Karpas-422 (cell line): ENCODE measurements at regions not wholly inside any gene's neighbourhood (a gene's known extent, or its start where the extent isn't known, plus 50 kb on each side); places are given as distances from the start of the nearest gene placed in this dataset.

Source experiments
- DNase-seq: peaks from one replicate; pipeline ENCODE4 v3.0.0-alpha.2; 2015
- H2AFZ ChIP-seq: fragments of 200-600 bp; sonication (generic); 2 replicates; pipeline ENCODE4 v1.6.1; 2014; ENCODE audit warnings: antibody characterized with exemption, low read length, mixed read lengths
- H3K27ac ChIP-seq: fragments of 200-600 bp; sonication (generic); 2 replicates; pipeline ENCODE4 v1.5.1; 2014; ENCODE audit warnings: mild to moderate bottlenecking, low read length, moderate library complexity
- H3K27me3 ChIP-seq: fragments of 200-600 bp; sonication (generic); 2 replicates; pipeline ENCODE4 v1.6.1; 2014; ENCODE audit warnings: low read length, mixed read lengths
- H3K36me3 ChIP-seq: fragments of 200-600 bp; sonication (generic); 2 replicates; pipeline ENCODE4 v1.6.1; 2014; ENCODE audit warnings: low read length, mixed read lengths; ENCODE audit not compliant: insufficient read depth
- H3K4me1 ChIP-seq: fragments of 200-600 bp; sonication (generic); 2 replicates; pipeline ENCODE4 v1.6.1; 2014; ENCODE audit warnings: mild to moderate bottlenecking, low read length, mixed read lengths
- H3K4me2 ChIP-seq: fragments of 200-600 bp; sonication (generic); 2 replicates; pipeline ENCODE4 v1.6.1; 2014; ENCODE audit warnings: low read length, low read depth, mild to moderate bottlenecking; ENCODE audit not compliant: poor library complexity, severe bottlenecking
- H3K4me3 ChIP-seq: fragments of 200-600 bp; sonication (generic); 2 replicates; pipeline ENCODE4 v1.5.1; 2014; ENCODE audit warnings: mild to moderate bottlenecking, antibody characterized with exemption, low read length, mixed read lengths
- H3K79me2 ChIP-seq: fragments of 200-600 bp; sonication (generic); 2 replicates; pipeline ENCODE4 v1.6.1; 2014; ENCODE audit warnings: mild to moderate bottlenecking, low read length, mixed read lengths
- H3K9ac ChIP-seq: fragments of 200-600 bp; sonication (generic); 2 replicates; pipeline ENCODE4 v1.6.0; 2014; ENCODE audit warnings: low read length
- H3K9me2 ChIP-seq: fragments of 200-600 bp; sonication (generic), shearing (Covaris generic); replicated peaks from 2 replicates; pipeline ENCODE4 v1.6.0; 2014; ENCODE audit warnings: mild to moderate bottlenecking, low read length, moderate library complexity; ENCODE audit not compliant: insufficient read depth
- H3K9me3 ChIP-seq: fragments of 300-700, 200-600 bp; sonication (generic); 2 replicates; pipeline ENCODE4 v1.6.1; 2014; ENCODE audit warnings: low read length, mixed read lengths
- H4K20me1 ChIP-seq: fragments of 200-600 bp; sonication (generic); 2 replicates; pipeline ENCODE4 v1.6.1; 2014; ENCODE audit warnings: mild to moderate bottlenecking, antibody characterized with exemption, low read length, low read depth; ENCODE audit not compliant: insufficient read depth

DNA sequence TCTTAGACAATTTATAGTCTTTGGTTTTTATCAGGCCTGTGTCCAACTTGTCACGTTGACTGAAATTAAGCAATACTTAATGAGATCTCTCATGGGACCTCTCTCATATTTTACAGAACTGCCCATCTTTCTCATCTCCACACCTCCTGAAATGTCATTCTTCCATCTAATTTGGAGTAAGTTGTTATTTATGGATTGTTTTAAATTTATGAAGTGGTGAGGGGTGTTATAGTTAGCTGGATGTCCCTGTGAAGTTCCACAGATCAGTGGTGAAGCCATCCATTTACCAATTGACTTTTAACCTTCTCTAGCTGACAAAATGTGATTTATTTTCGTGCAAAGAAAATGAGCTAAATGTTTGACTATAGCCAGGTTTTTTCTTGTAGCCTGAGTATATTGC lies 824.9 kb downstream of the KCNJ2 start:
- Histone ChIP-seq H3K9ac (no peak overlapping the region), H2AFZ (no peak overlapping the region), H3K27ac (no peak overlapping the region), H3K79me2 (no peaks in the 10 kb centered on the region), H3K9me2 (0 out of 2 replicates have a peak, but pooled peaks cover 3% of the 10 kb centered on the region), H3K9me3 (no peaks in the 10 kb centered on the region; the same call in 1 of the 2 replicates), H3K36me3 (no peaks in the 10 kb centered on the region), H3K4me1 (no peaks in the 10 kb centered on the region), H3K4me2 (no peak overlapping the region), H4K20me1 (no peaks in the 10 kb centered on the region), H3K4me3 (no peak overlapping the region), H3K27me3 (no peaks in the 10 kb centered on the region)
- DNase-seq = no peak

DNA sequence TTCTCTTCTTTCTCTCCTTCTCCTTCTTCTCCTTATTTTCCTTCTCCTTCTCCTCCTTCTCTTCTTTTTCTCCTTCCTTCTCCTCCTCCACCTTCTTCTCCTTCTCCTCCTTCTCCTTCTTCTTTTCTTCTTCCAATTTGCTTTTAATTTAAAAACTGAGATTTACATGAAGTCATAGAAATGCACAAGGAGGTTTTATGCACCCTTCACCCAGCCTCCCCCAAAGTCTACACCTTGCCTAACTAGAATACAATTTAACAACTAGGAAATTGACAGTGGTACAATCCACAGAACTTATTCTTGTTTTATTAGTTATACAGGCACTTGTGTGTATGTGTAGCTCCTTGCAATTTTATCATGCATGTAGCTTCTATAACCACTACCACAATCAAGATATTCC lies 826.7 kb downstream of the KCNJ2 start:
- no peaks in the 10 kb centered on the region for H3K4me1 ChIP-seq
- H3K4me3 ChIP-seq = no peak overlapping the region
- no peak overlapping the region for H3K27ac ChIP-seq
- no peaks in the 10 kb centered on the region for H3K36me3 ChIP-seq
- H4K20me1 ChIP-seq = no peaks in the 10 kb centered on the region
- H2AFZ ChIP-seq = no peak overlapping the region
- H3K9me3 ChIP-seq = no peaks in the 10 kb centered on the region; the same call in 1 of the 2 replicates
- no peak for DNase-seq
- H3K79me2 ChIP-seq = no peaks in the 10 kb centered on the region
- H3K27me3 ChIP-seq = no peaks in the 10 kb centered on the region
- no peak overlapping the region for H3K9ac ChIP-seq
- H3K9me2 ChIP-seq = 0 out of 2 replicates have a peak, but pooled peaks cover 3% of the 10 kb centered on the region
- no peak overlapping the region for H3K4me2 ChIP-seq

DNA sequence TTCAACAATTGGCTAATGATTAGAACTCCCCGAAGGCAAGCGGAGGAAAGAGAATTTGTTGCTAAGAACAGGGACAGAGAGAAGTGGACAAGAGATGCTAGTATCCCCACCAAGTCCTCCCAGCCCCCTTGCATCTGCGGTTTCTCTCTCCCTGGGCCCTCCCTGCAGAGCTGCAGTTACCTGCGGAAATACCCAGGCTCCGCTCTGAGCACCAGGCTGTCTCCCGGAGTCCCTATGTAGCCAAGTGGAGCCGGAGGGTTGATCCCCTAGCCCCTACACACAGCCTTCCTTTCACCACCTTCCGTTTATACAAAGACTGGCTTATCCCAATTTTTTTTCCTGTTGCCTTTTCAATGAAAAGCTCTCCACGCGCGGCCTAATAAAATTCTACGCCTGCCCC lies 834.4 kb downstream of the KCNJ2 start:
- no peaks in the 10 kb centered on the region for H3K27me3 ChIP-seq
- DNase-seq = no peak
- H3K9me2 ChIP-seq = no peaks in the 10 kb centered on the region
- no peaks in the 10 kb centered on the region for H4K20me1 ChIP-seq
- H3K36me3 ChIP-seq = no peaks in the 10 kb centered on the region
- H3K4me3 ChIP-seq = no peak overlapping the region
- no peak overlapping the region for H3K4me2 ChIP-seq
- no peaks in the 10 kb centered on the region for H3K79me2 ChIP-seq
- H3K9me3 ChIP-seq = no peaks in the 10 kb centered on the region
- no peak overlapping the region for H3K27ac ChIP-seq
- no peak overlapping the region for H3K9ac ChIP-seq
- H3K4me1 ChIP-seq = no peaks in the 10 kb centered on the region
- H2AFZ ChIP-seq = no peak overlapping the region

DNA sequence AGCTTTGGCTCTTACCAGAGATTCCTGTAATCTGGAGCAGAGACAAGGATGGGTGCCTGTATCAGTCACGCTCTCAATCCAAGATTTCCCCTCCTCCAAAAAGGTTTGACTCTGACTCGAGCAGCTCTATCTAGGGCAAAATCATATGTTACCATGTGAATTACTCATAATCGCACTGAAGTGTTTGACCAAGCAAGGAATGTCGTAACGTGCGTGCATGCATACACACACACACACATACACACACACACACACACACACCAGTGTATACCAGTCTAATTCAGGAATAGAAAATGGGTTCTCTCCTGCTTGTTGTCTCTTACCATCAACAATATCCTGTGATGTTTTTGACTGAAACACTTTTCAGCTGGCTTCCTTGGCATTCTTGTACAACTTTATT lies 835.1 kb downstream of the KCNJ2 start:
- Histone ChIP-seq H4K20me1 (no peaks in the 10 kb centered on the region), H3K27ac (no peak overlapping the region), H2AFZ (no peak overlapping the region), H3K9ac (no peak overlapping the region), H3K9me2 (no peaks in the 10 kb centered on the region), H3K36me3 (no peaks in the 10 kb centered on the region), H3K9me3 (no peaks in the 10 kb centered on the region), H3K79me2 (no peaks in the 10 kb centered on the region), H3K4me2 (no peak overlapping the region), H3K4me1 (no peaks in the 10 kb centered on the region), H3K27me3 (no peaks in the 10 kb centered on the region), H3K4me3 (no peak overlapping the region)
- DNase-seq = no peak

DNA sequence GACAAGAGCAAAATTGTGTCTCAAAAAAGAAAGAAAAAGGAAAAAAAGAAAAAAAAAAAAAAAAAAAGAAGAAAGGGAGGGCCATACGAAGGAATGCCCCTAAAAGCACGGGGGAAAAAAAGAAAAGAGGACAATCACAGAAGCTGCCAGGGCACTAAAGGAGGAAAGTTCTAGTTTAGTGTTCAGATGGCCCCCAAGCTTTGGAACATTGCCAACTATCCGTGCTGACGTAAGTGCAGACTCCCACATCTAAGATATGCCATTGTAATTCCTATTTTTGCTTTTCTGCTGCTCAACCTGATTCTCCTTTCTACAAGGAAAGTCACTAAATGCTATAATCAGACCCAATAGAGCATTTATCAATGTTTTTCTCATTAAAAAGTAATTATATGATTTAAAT lies 842.1 kb downstream of the KCNJ2 start:
- no peak for DNase-seq
- Histone ChIP-seq H3K9me3 (no peaks in the 10 kb centered on the region), H3K9me2 (no peaks in the 10 kb centered on the region), H4K20me1 (no peaks in the 10 kb centered on the region), H3K79me2 (no peaks in the 10 kb centered on the region), H3K4me2 (no peak overlapping the region), H3K27me3 (no peaks in the 10 kb centered on the region), H3K27ac (no peak overlapping the region), H2AFZ (no peak overlapping the region), H3K4me3 (no peak overlapping the region), H3K4me1 (peaks cover 9% of the 10 kb centered on the region), H3K9ac (no peak overlapping the region), H3K36me3 (no peaks in the 10 kb centered on the region)

GRCh38 chr17:71019699-71020098 lies 850.4 kb downstream of the KCNJ2 start:
- DNase-seq = no peak
- Histone ChIP-seq H3K4me2 (no peak overlapping the region), H3K79me2 (no peaks in the 10 kb centered on the region), H3K27ac (no peak overlapping the region), H4K20me1 (no peaks in the 10 kb centered on the region), H3K27me3 (no peaks in the 10 kb centered on the region), H3K9ac (no peak overlapping the region), H2AFZ (no peak overlapping the region), H3K4me1 (peaks cover 8% of the 10 kb centered on the region), H3K9me2 (no peaks in the 10 kb centered on the region), H3K4me3 (no peak overlapping the region), H3K36me3 (no peaks in the 10 kb centered on the region), H3K9me3 (no peaks in the 10 kb centered on the region)

DNA sequence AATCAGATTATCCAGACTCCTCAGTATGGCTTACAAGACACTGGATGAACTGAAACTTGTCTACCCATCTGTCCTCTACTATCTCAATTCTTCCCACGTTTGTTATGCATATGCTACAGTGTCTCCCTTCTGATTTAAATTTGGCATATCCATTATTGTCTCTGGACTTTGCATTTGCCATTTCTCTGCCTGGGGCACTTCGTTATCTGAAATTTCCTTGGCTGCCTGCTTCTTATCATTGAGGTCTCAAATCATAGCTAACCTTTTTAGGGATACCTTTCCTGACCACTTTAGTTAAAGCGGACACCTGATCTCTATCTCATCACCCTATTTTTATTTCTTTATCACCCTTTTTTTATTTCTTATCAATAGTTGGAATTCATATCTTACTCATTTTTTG lies 853.4 kb downstream of the KCNJ2 start:
- H4K20me1 ChIP-seq = no peaks in the 10 kb centered on the region
- no peaks in the 10 kb centered on the region for H3K36me3 ChIP-seq
- DNase-seq = no peak
- H3K9me3 ChIP-seq = no peaks in the 10 kb centered on the region
- peaks cover 8% of the 10 kb centered on the region for H3K4me1 ChIP-seq
- H3K4me3 ChIP-seq = no peak overlapping the region
- H3K79me2 ChIP-seq = no peaks in the 10 kb centered on the region
- H3K27me3 ChIP-seq = no peaks in the 10 kb centered on the region
- H3K9ac ChIP-seq = no peak overlapping the region
- H3K4me2 ChIP-seq = no peak overlapping the region
- no peak overlapping the region for H2AFZ ChIP-seq
- 0 out of 2 replicates have a peak, but pooled peaks cover 1% of the 10 kb centered on the region for H3K9me2 ChIP-seq
- no peak overlapping the region for H3K27ac ChIP-seq

- DNase-seq = no peak
- Histone ChIP-seq H3K4me2 (peak overlapping the region; percentile 13), H3K36me3 (no peaks in the 10 kb centered on the region), H3K9ac (no peak overlapping the region), H3K4me3 (no peak overlapping the region), H3K9me3 (no peaks in the 10 kb centered on the region), H2AFZ (no peak overlapping the region), H3K27me3 (no peaks in the 10 kb centered on the region), H3K4me1 (peaks cover 8% of the 10 kb centered on the region), H3K79me2 (no peaks in the 10 kb centered on the region), H3K27ac (no peak overlapping the region), H3K9me2 (0 out of 2 replicates have a peak, but pooled peaks cover 4% of the 10 kb centered on the region), H4K20me1 (no peaks in the 10 kb centered on the region)
These were observed 854.1 kb downstream of the KCNJ2 start for GRCh38 chr17:71023249-71024030.
